GM23248 (cell line): ENCODE measurements at regions not wholly inside any gene's neighbourhood (a gene's known extent, or its start where the extent isn't known, plus 50 kb on each side); places are given as distances from the start of the nearest gene placed in this dataset.

Experiments
- DNase-seq: peaks from one replicate; pipeline ENCODE4 v3.0.0-alpha.2; 2015
- H2AFZ ChIP-seq: fragments of 200-600 bp; sonication (generic); 2 replicates; pipeline ENCODE4 v1.6.1; 2016; ENCODE audit warnings: antibody characterized with exemption
- H3F3A ChIP-seq: fragments of 200-600 bp; sonication (generic); 2 replicates; pipeline ENCODE4 v1.6.1; 2016; ENCODE audit warnings: mild to moderate bottlenecking, antibody characterized with exemption, mixed run types; ENCODE audit not compliant: insufficient read depth
- H3K27ac ChIP-seq: fragments of 200-600 bp; sonication (generic); 2 replicates; pipeline ENCODE4 v1.5.1; 2016; ENCODE audit warnings: mild to moderate bottlenecking
- H3K27me3 ChIP-seq: fragments of 200-600 bp; sonication (generic); replicated peaks from 2 replicates; pipeline ENCODE4 v1.6.1; 2016; ENCODE audit warnings: mild to moderate bottlenecking; ENCODE audit not compliant: insufficient read depth
- H3K36me3 ChIP-seq: fragments of 200-600 bp; sonication (generic); 2 replicates; pipeline ENCODE4 v1.6.1; 2016; ENCODE audit warnings: low read depth, mild to moderate bottlenecking
- H3K4me1 ChIP-seq: fragments of 200-600 bp; sonication (generic); 2 replicates; pipeline ENCODE4 v1.6.1; 2016; ENCODE audit warnings: mild to moderate bottlenecking; ENCODE audit not compliant: insufficient read depth
- H3K4me2 ChIP-seq: fragments of 200-600 bp; sonication (generic); one replicate; pipeline ENCODE4 v1.6.1; 2016; ENCODE audit warnings: mild to moderate bottlenecking; ENCODE audit not compliant: unreplicated experiment
- H3K4me3 ChIP-seq: fragments of 200-600 bp; sonication (generic); 2 replicates; pipeline ENCODE4 v1.5.1; 2016; ENCODE audit warnings: mild to moderate bottlenecking
- H3K79me2 ChIP-seq: fragments of 200-600 bp; sonication (generic); 2 replicates; pipeline ENCODE4 v1.6.1; 2016; ENCODE audit warnings: mild to moderate bottlenecking; ENCODE audit not compliant: insufficient read depth
- H3K9ac ChIP-seq: fragments of 200-600 bp; sonication (generic); 2 replicates; pipeline ENCODE4 v1.6.1; 2016; ENCODE audit warnings: mild to moderate bottlenecking
- H3K9me2 ChIP-seq: fragments of 200-600 bp; sonication (generic); 2 replicates; pipeline ENCODE4 v1.6.1; 2016; ENCODE audit warnings: mixed run types, mild to moderate bottlenecking, moderate library complexity; ENCODE audit not compliant: insufficient read depth
- H3K9me3 ChIP-seq: fragments of 200-600 bp; sonication (generic); one replicate; pipeline ENCODE4 v1.6.1; 2017; ENCODE audit warnings: low read depth
- H4K20me1 ChIP-seq: fragments of 200-600 bp; sonication (generic); 2 replicates; pipeline ENCODE4 v1.6.0; 2016; ENCODE audit not compliant: insufficient read depth
- EZH2 ChIP-seq: fragments of 200-600 bp; sonication (generic); IDR thresholded peaks from 2 replicates; pipeline ENCODE4 v1.6.1; 2018; ENCODE audit warnings: antibody characterized with exemption, mild to moderate bottlenecking; ENCODE audit not compliant: insufficient read depth, poor library complexity, severe bottlenecking
- EZH2phosphoT487 ChIP-seq: fragments of 200-600 bp; sonication (generic); IDR thresholded peaks from 2 replicates; pipeline ENCODE4 v1.6.1; 2018; ENCODE audit warnings: antibody characterized with exemption, moderate library complexity, mild to moderate bottlenecking, low read depth; ENCODE audit not compliant: insufficient read depth
- WGBS, 2 experiments: methylation state at CpG; one replicate each; pipeline ENCODE4 v1.1.6; 2015 to 2017; ENCODE audit warnings: low lambda C conversion rate in 2 of 2, low coverage in 1 of 2; ENCODE audit errors: missing lambda C conversion rate in 2 of 2; 5-methylcytosine and 5-hydroxymethylcytosine counted together
- in situ Hi-C: fragments of 300-500 bp; cut with MboI; formaldehyde crosslinking; loops from 2 replicates; pipeline ENCODE4 v1.15.0; 2020

DNA sequence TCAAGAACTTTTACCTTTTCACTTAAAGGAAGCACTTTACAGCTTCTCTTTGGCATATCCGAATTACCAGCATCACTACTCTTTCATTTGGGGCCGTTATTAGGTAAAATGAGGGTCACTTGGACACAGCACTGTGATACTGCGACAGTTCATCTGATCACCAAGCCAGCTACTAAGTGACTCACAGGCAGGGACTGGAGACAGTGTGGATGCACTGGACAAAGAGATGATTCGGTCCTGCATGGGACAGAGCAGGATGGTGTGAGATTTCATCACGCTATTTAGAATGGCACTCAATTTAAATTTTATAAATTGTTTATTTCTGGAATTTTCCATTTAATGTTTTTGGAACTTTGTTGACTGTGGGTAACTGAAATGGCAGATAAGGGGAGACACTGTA lies 166.9 kb upstream of the IL12A start:
- no peak overlapping the region for H3K4me3 ChIP-seq
- H2AFZ ChIP-seq = no peak overlapping the region
- H3K9me2 ChIP-seq = no peaks in the 10 kb centered on the region
- H3K27ac ChIP-seq = no peak overlapping the region
- DNase-seq = peak; percentile 41
- H4K20me1 ChIP-seq = no peaks in the 10 kb centered on the region
- WGBS, 2 experiments = 80 to 83% methylated on average over 5 of the region's 5 CpGs
- no peak for TF ChIP-seq EZH2phosphoT487
- TF ChIP-seq EZH2 = no peak
- peaks cover 24% of the 10 kb centered on the region for H3K4me1 ChIP-seq
- no peaks in the 10 kb centered on the region for H3K27me3 ChIP-seq
- H3K79me2 ChIP-seq = peaks cover 91% of the 10 kb centered on the region
- H3K4me2 ChIP-seq = no peak overlapping the region
- H3F3A ChIP-seq = peaks cover 26% of the 10 kb centered on the region
- in situ Hi-C loops = loop anchor here (25.0 kb wide), 1 partner anchor 984 kb away; no protein-coding TSS in a partner anchor
- no peaks in the 10 kb centered on the region for H3K36me3 ChIP-seq
- H3K9ac ChIP-seq = no peak overlapping the region
- H3K9me3 ChIP-seq = no peaks in the 10 kb centered on the region

GRCh38 chr3:159823780-159824179 lies 164.9 kb upstream of the IL12A start:
- Histone ChIP-seq H3K4me2 (peak overlapping the region; percentile 27), H3K9me2 (no peaks in the 10 kb centered on the region), H3K36me3 (no peaks in the 10 kb centered on the region), H3K9me3 (no peaks in the 10 kb centered on the region), H3F3A (peaks cover 29% of the 10 kb centered on the region), H3K27me3 (no peaks in the 10 kb centered on the region), H3K4me1 (peaks cover 27% of the 10 kb centered on the region), H2AFZ (no peak overlapping the region), H3K27ac (no peak overlapping the region), H3K4me3 (no peak overlapping the region), H3K9ac (no peak overlapping the region), H3K79me2 (peaks cover 87% of the 10 kb centered on the region), H4K20me1 (no peaks in the 10 kb centered on the region)
- TF ChIP-seq EZH2 (no peak), EZH2phosphoT487 (no peak)
- 65 to 67% methylated on average over 3 of the region's 3 CpGs for WGBS, 2 experiments
- in situ Hi-C loops = loop anchor here (25.0 kb wide), 1 partner anchor 986 kb away; no protein-coding TSS in a partner anchor
- no peak for DNase-seq

GRCh38 chr3:159824333-159824732 lies 164.3 kb upstream of the IL12A start:
- Histone ChIP-seq H3K4me3 (no peak overlapping the region), H3K27ac (peak overlapping the region; percentile 1; the same call in 1 of the 2 replicates), H3K9ac (no peak overlapping the region), H4K20me1 (no peaks in the 10 kb centered on the region), H3K9me2 (no peaks in the 10 kb centered on the region), H3F3A (peaks cover 35% of the 10 kb centered on the region), H3K9me3 (no peaks in the 10 kb centered on the region), H2AFZ (no peak overlapping the region), H3K36me3 (no peaks in the 10 kb centered on the region), H3K79me2 (peaks cover 87% of the 10 kb centered on the region), H3K4me2 (peak overlapping the region; percentile 27), H3K4me1 (peaks cover 32% of the 10 kb centered on the region), H3K27me3 (no peaks in the 10 kb centered on the region)
- TF ChIP-seq EZH2 (no peak), EZH2phosphoT487 (0 out of 2 replicates have a peak, but pooled peaks have one; percentile 45)
- peak; percentile 87 for DNase-seq
- WGBS, 2 experiments = 0 to 3% methylated on average over 2 of the region's 2 CpGs
- in situ Hi-C loops = loop anchor here (25.0 kb wide), 1 partner anchor 987 kb away; no protein-coding TSS in a partner anchor

DNA sequence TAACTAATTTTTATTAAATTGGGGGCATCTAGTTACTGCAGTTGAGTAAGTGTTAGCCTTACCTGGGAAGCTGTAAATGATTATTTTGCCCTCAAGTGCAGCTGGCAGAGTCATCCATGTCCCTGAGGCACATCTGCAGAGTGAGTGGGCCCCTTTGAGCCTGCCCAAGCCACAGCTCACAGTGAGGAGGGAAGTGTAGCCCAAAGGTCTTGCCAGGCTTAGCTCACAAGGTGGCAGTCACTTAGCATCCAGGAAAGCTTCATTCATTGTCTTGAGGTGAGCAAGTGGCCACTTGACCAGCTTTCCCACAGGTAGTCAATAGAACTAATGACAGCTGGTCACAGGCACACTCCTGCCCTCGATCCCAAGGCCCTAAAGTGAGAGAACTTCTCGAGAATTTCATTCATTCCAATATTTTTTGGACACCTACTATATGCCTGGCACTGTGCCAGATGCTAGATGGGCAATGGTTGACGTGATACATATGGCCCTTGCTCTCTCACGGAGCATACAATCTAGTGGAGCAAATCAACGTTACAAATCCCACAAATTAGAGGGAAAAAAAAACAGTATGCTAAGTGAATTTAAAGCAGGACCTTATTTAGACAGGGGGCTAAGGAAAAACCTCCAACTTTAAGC lies 163.3 kb upstream of the IL12A start:
- no peak for TF ChIP-seq EZH2phosphoT487
- Histone ChIP-seq H3K9me3 (no peaks in the 10 kb centered on the region), H3K27me3 (no peaks in the 10 kb centered on the region), H3K4me2 (peak overlapping the region; percentile 27), H3K9ac (no peak overlapping the region), H3K79me2 (peaks cover 85% of the 10 kb centered on the region), H3K4me3 (no peak overlapping the region), H3F3A (peaks cover 45% of the 10 kb centered on the region), H3K27ac (no peak overlapping the region), H4K20me1 (no peaks in the 10 kb centered on the region), H2AFZ (no peak overlapping the region), H3K4me1 (peaks cover 42% of the 10 kb centered on the region), H3K9me2 (no peaks in the 10 kb centered on the region), H3K36me3 (no peaks in the 10 kb centered on the region)
- in situ Hi-C loops = no loop called here
- DNase-seq = no peak
- WGBS, 2 experiments = 39 to 50% methylated on average over 5 of the region's 5 CpGs
